SK-MEL-5 (cell line): ENCODE measurements at regions not wholly inside any gene's neighbourhood (a gene's known extent, or its start where the extent isn't known, plus 50 kb on each side); places are given as distances from the start of the nearest gene placed in this dataset.

Experiments used
- DNase-seq: peaks from one replicate; pipeline ENCODE4 v3.0.0-alpha.2; 2016; ENCODE audit warnings: low read depth, low spot score
- in situ Hi-C: cut with HindIII; loops from 2 replicates; pipeline ENCODE4 v1.10.0; 2016; ENCODE audit warnings: low sequenced_read_pairs, high pct_unique_total_duplicates, low pct_unique_long_range_greater_than_20kb

DNA sequence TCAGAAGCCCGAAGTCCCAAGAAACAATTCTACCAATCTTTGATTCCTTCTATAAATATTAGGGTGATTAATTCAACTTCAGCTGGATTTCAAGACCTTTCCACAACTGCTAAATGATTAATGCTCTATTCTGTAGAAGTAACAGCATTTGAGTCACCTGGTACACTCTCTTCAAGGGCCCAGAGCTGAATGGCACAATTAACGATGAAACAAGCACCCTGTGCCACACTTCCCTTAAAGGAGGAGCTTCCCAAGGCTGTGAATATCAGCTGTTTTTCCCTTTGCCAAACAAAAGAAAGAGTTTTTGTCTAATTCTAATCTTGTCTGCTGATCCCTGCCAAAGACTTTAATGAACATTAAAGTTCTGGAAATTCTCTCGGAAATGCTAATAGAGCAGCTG is 56.0 kb downstream of the BOD1L2 start:
- in situ Hi-C loops = no loop called here
- DNase-seq = no peak

DNA sequence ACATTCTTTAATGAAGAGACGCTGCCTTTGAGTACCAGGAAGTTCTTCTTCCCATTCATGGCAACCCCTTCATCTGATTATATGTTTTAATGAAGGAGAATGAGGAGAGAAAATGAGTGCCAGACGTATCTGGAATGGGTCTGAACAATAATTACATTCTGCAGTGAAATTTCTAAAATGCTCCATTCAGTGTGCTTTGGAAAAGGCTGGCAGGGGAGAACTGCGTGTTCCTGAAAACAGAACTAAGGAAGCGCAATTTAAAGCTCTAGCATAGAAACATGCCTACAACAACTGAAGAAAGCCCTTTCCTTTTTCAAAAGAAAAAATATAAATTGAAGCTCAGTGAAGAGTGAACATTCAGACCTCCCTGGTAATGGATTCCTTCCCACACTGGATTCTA is 58.8 kb downstream of the BOD1L2 start:
- no peak for DNase-seq
- in situ Hi-C loops = no loop called here

GRCh38 chr18:57207124-57207916 is 60.4 kb downstream of the BOD1L2 start:
- in situ Hi-C loops = no loop called here
- DNase-seq = no peak

- no peak for DNase-seq
- in situ Hi-C loops = no loop called here
Measured at GRCh38 chr18:57208047-57208446, 61.2 kb downstream of the BOD1L2 start.

- in situ Hi-C loops = no loop called here
- DNase-seq = no peak
Measured at GRCh38 chr18:57209713-57210106, 62.8 kb downstream of the BOD1L2 start.

- in situ Hi-C loops = no loop called here
- peak; percentile 26 for DNase-seq
Measured at GRCh38 chr18:57210107-57210715, 63.3 kb downstream of the BOD1L2 start.

GRCh38 chr18:57210716-57211411 is 64.0 kb downstream of the BOD1L2 start:
- in situ Hi-C loops = no loop called here
- DNase-seq = no peak

DNA sequence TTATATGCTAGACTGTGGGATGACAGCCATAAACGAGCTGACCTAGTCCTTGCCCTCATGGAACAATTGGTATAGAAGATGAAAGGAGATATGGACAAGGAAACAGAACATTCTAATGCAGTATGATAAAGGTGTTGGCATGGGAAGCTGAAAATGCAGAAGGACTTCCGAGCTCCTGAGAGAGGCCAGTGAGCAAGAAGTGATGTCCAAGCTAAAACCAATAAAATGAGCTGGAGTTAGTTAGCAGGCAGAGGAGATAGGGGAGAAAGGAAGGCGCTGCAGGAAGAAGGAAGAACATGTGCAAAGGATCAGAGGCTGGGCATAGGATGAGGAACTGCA is 64.5 kb downstream of the BOD1L2 start:
- DNase-seq = no peak
- in situ Hi-C loops = no loop called here

DNA sequence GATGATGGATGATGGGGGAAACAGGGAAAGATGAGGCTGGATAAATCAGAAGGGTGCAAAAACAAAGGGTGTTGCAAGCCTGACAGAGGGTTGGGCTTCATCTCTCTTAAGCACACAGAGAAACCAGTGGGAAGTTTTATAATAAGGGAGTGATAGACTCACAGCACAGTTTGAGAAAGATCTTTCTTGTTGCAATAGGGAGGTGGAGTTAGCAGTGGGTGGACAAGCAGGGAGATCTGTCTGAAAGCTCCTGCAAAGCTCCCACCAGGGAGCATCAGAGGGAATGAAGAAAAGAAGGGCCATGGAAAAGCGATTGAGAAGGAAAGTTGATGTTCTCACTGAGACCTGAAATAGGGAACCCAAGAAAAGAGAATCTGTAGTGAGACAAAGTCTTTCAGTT is 64.9 kb downstream of the BOD1L2 start:
- no peak for DNase-seq

GRCh38 chr18:57212678-57213077 is 65.8 kb downstream of the BOD1L2 start:
- DNase-seq = no peak
- in situ Hi-C loops = no loop called here

More for the DNA sequence above, 64.9 kb downstream of the BOD1L2 start:
- in situ Hi-C loops = no loop called here

- no peak for DNase-seq
- in situ Hi-C loops = no loop called here
Measured at GRCh38 chr18:57214976-57215375, 68.1 kb downstream of the BOD1L2 start.

- no peak for DNase-seq
- in situ Hi-C loops = no loop called here
Measured at GRCh38 chr18:57218281-57218680, 71.4 kb downstream of the BOD1L2 start.

GRCh38 chr18:57219964-57220363 is 73.1 kb downstream of the BOD1L2 start:
- in situ Hi-C loops = no loop called here
- no peak for DNase-seq

DNA sequence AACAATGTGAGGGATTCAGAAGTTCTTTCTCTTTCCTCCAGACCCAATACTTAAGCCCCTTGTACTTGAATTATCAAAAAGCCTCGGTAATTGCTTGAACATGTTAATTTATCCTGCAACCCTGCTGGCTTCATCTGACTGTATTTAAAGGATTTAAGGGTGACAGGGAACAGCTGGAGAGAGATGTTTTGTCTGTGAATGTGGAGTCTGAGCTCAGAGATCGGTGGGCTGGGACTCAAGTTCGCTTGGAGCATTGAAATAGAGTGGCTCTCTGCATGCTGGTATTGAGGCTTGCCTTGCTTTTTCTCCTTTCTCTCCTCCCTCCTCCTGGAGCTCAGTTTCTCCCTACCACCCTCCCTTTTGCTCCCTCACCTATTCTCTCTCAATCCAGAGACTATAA is 73.6 kb downstream of the BOD1L2 start:
- DNase-seq = no peak
- in situ Hi-C loops = no loop called here

DNA sequence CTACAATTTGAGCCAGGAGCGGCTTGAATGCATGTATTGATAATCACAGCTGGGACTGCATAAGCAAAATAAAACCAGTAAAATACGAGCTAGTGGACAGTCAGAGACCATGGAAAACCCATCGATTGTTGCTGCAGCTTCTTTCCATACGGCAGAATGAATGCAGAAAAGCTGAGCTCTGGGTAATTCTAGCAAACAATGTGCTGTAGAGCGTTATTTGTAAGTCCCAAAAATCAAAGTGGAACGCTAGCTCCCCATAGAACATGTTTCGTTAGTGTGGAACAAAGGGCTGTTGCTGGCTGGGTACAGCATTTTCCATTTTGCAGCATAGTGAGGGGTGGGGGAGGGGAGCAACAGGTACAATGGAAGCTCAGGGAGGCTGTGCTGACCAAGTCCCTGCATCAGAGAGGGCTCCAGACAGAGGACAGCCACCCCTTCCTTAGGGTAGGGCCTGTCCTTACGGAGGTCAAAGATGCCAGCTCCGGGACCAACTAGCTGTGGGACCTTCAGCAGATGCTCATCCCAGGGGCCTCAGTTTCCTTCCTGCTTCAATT is 74.1 kb downstream of the BOD1L2 start:
- in situ Hi-C loops = no loop called here
- DNase-seq = no peak

DNA sequence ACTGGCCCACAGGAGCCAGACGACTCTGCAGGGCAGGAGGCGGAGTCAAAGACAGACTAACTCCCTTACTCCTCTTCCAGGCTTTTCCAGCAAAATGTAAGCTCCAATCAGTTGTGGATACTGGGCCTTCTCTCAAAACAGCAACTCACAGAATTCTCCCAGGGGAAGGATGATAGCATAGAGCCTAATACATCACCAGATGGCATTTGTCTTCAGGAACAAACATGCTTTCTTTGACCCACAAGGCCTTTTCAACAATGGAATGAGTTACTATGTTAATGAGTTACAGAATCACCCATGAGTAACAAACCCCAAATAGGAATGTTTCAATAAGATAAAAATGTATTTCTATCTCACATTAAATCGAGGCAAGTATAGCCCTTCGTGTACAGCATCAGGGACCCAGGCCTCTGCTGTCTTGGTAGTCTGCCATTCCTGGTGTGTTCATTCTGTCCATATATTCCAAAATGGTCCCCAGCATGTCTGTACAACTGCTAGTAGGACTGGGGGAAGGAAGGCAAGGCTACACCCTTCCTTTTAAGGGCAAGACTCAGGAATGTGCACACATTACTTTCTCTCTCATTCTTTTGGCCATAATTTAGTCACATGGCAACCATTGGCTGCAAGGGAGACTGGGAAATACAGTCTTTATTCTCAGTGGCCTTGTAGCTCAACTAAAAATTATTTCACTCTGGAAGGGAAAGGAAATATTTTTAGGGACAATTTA is 76.4 kb downstream of the BOD1L2 start:
- in situ Hi-C loops = no loop called here
- no peak for DNase-seq

GRCh38 chr18:57230861-57231585 is 84.1 kb downstream of the BOD1L2 start:
- in situ Hi-C loops = no loop called here
- no peak for DNase-seq
